ENCODE measurements at regions not wholly inside any gene's neighbourhood (a gene's known extent, or its start where the extent isn't known, plus 50 kb on each side); places are given as distances from the start of the nearest gene placed in this dataset.

DNA sequence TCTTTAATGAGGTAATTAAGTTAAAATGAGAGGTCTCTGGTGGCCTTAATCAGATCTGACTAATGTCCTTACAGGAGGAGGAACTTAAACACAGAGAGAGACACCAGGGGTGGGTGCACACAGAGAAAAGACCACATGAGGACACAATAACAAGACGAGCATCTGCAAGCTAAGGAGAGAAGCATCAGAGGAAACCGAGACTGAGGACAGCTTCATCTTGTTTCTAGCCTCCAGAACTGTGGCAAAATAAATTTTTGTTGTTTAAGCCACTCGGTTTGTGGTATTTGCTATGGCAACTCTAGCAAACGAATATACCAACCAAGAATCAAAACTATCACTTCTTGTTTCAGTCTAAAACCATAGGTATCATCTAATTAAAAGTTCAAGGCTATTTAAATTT, 400.1 kb downstream of the PID1 start:
- H3K27ac ChIP-seq (ENCODE audit: low read depth in 1 of 2, low read length in 2 of 2): no peak overlapping the region
- H3K9me3 ChIP-seq (ENCODE audit: control insufficient read depth in 4 of 4, low read length in 3 of 4): peaks cover 0 to 2% (median 0%) of the 10 kb centered on the region in 4 donors
- TF ChIP-seq JUND (IDR thresholded peaks at IDR 0.05) (no peak), EGR1 (IDR thresholded peaks at IDR 0.05; ENCODE audit: low read depth in 2 of 2) (no peak), TAF1 (conservative IDR thresholded peaks at IDR 0.05) (no peak), SP1 (IDR thresholded peaks at IDR 0.05) (no peak), YY1 (IDR thresholded peaks at IDR 0.05) (no peak), RAD21 (IDR thresholded peaks at IDR 0.05) (no peak), HNF4A (conservative IDR thresholded peaks at IDR 0.05) (no peak), GABPA (IDR thresholded peaks at IDR 0.05 in 1 of 2, conservative IDR thresholded peaks at IDR 0.05 in 1 of 2) (no peak), NR2F2 (IDR thresholded peaks at IDR 0.05) (no peak), FOXA2 (IDR thresholded peaks at IDR 0.05) (no peak), HNF4G (IDR thresholded peaks at IDR 0.05) (no peak)
- TF ChIP-seq, protein P1, sequence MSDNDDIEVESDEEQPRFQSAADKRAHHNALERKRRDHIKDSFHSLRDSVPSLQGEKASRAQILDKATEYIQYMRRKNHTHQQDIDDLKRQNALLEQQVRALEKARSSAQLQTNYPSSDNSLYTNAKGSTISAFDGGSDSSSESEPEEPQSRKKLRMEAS (IDR thresholded peaks at IDR 0.05): no peak
- TF ChIP-seq, protein P2, sequence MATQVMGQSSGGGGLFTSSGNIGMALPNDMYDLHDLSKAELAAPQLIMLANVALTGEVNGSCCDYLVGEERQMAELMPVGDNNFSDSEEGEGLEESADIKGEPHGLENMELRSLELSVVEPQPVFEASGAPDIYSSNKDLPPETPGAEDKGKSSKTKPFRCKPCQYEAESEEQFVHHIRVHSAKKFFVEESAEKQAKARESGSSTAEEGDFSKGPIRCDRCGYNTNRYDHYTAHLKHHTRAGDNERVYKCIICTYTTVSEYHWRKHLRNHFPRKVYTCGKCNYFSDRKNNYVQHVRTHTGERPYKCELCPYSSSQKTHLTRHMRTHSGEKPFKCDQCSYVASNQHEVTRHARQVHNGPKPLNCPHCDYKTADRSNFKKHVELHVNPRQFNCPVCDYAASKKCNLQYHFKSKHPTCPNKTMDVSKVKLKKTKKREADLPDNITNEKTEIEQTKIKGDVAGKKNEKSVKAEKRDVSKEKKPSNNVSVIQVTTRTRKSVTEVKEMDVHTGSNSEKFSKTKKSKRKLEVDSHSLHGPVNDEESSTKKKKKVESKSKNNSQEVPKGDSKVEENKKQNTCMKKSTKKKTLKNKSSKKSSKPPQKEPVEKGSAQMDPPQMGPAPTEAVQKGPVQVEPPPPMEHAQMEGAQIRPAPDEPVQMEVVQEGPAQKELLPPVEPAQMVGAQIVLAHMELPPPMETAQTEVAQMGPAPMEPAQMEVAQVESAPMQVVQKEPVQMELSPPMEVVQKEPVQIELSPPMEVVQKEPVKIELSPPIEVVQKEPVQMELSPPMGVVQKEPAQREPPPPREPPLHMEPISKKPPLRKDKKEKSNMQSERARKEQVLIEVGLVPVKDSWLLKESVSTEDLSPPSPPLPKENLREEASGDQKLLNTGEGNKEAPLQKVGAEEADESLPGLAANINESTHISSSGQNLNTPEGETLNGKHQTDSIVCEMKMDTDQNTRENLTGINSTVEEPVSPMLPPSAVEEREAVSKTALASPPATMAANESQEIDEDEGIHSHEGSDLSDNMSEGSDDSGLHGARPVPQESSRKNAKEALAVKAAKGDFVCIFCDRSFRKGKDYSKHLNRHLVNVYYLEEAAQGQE (IDR thresholded peaks at IDR 0.05): no peak
- TF ChIP-seq, protein P3, sequence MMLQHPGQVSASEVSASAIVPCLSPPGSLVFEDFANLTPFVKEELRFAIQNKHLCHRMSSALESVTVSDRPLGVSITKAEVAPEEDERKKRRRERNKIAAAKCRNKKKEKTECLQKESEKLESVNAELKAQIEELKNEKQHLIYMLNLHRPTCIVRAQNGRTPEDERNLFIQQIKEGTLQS (IDR thresholded peaks at IDR 0.05): no peak
- TF ChIP-seq, protein P4, sequence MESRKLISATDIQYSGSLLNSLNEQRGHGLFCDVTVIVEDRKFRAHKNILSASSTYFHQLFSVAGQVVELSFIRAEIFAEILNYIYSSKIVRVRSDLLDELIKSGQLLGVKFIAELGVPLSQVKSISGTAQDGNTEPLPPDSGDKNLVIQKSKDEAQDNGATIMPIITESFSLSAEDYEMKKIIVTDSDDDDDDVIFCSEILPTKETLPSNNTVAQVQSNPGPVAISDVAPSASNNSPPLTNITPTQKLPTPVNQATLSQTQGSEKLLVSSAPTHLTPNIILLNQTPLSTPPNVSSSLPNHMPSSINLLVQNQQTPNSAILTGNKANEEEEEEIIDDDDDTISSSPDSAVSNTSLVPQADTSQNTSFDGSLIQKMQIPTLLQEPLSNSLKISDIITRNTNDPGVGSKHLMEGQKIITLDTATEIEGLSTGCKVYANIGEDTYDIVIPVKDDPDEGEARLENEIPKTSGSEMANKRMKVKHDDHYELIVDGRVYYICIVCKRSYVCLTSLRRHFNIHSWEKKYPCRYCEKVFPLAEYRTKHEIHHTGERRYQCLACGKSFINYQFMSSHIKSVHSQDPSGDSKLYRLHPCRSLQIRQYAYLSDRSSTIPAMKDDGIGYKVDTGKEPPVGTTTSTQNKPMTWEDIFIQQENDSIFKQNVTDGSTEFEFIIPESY (IDR thresholded peaks at IDR 0.05): no peak
- TF ChIP-seq, protein P5, sequence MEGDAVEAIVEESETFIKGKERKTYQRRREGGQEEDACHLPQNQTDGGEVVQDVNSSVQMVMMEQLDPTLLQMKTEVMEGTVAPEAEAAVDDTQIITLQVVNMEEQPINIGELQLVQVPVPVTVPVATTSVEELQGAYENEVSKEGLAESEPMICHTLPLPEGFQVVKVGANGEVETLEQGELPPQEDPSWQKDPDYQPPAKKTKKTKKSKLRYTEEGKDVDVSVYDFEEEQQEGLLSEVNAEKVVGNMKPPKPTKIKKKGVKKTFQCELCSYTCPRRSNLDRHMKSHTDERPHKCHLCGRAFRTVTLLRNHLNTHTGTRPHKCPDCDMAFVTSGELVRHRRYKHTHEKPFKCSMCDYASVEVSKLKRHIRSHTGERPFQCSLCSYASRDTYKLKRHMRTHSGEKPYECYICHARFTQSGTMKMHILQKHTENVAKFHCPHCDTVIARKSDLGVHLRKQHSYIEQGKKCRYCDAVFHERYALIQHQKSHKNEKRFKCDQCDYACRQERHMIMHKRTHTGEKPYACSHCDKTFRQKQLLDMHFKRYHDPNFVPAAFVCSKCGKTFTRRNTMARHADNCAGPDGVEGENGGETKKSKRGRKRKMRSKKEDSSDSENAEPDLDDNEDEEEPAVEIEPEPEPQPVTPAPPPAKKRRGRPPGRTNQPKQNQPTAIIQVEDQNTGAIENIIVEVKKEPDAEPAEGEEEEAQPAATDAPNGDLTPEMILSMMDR (IDR thresholded peaks at IDR 0.05; ENCODE audit: low read depth, low read length, missing input control): no peak
- H3K4me3 ChIP-seq (ENCODE audit: low read depth in 1 of 3, low read length in 3 of 3): no peak overlapping the region
- no peaks in the 10 kb centered on the region for H3K4me1 ChIP-seq (ENCODE audit: control insufficient read depth in 4 of 4, insufficient read depth in 4 of 4, low read length in 3 of 4)
- no peak overlapping the region for H3K9ac ChIP-seq (ENCODE audit: low read depth in 1 of 2, low read length in 2 of 2)
- no peaks in the 10 kb centered on the region for H3K36me3 ChIP-seq (ENCODE audit: control insufficient read depth in 4 of 4, insufficient read depth in 3 of 4, low read depth in 1 of 4, low read length in 3 of 4)
- 83% methylated on average over 4 of the region's 4 CpGs for WGBS
- no peak for DNase-seq (ENCODE audit: low spot score)
- no peaks in the 10 kb centered on the region for H3K27me3 ChIP-seq (ENCODE audit: control insufficient read depth in 4 of 4, insufficient read depth in 4 of 4, low read length in 3 of 4)

Measured in liver (tissue), 8 donors.